Liver (tissue), 3 donors: ENCODE measurements at regions not wholly inside any gene's neighbourhood (a gene's known extent, or its start where the extent isn't known, plus 50 kb on each side); places are given as distances from the start of the nearest gene placed in this dataset.
"Not testable (repeated sequence)": the region's sequence is repeated elsewhere in the genome, so short reads cannot be mapped to it uniquely, and the experiment has no call there.

ENCODE experiments used
- EGR1 ChIP-seq, 2 donors: IDR thresholded peaks; 2 replicates each; pipeline ENCODE4 v1.6.1; 2016 to 2018; ENCODE audit warnings: antibody characterized with exemption in 2 of 2, low read depth in 2 of 2
- JUND ChIP-seq, 2 donors: IDR thresholded peaks; 2 replicates each; pipeline ENCODE4 v1.6.1; 2016; ENCODE audit warnings: antibody characterized with exemption in 2 of 2
- REST ChIP-seq: IDR thresholded peaks from 2 replicates; pipeline ENCODE4 v1.6.1; 2016; ENCODE audit warnings: antibody characterized with exemption, mild to moderate bottlenecking
- SP1 ChIP-seq: IDR thresholded peaks from 2 replicates; pipeline ENCODE4 v1.6.1; 2018; ENCODE audit warnings: antibody characterized with exemption, mild to moderate bottlenecking
- YY1 ChIP-seq: IDR thresholded peaks from 2 replicates; pipeline ENCODE4 v1.6.1; 2016; ENCODE audit warnings: antibody characterized with exemption, mild to moderate bottlenecking
- ZBTB33 ChIP-seq: IDR thresholded peaks from 2 replicates; pipeline ENCODE4 v1.6.1; 2016; ENCODE audit warnings: antibody characterized with exemption
- TF ChIP-seq, protein P1 (sequence below): fragments of 150-350 bp; IDR thresholded peaks from 2 replicates; pipeline ENCODE4 v1.5.1; 2017; ENCODE audit warnings: improper control_type of control experiment, low read depth, low read length; ENCODE audit not compliant: missing input control
- TF ChIP-seq, protein P2 (sequence below): IDR thresholded peaks from 2 replicates; pipeline ENCODE4 v1.6.1; 2016; ENCODE audit warnings: antibody characterized with exemption
- donor health status: healthy.
- donor health status: healthy.

GRCh38 chr21:22023896-22024295 lies 1025.7 kb downstream of the NCAM2 start:
- not testable (repeated sequence) for TF ChIP-seq JUND (IDR thresholded peaks at IDR 0.05); ZBTB33; YY1; REST; EGR1 (IDR thresholded peaks at IDR 0.05; ENCODE audit: low read depth in 2 of 2); SP1
- TF ChIP-seq, protein P1, sequence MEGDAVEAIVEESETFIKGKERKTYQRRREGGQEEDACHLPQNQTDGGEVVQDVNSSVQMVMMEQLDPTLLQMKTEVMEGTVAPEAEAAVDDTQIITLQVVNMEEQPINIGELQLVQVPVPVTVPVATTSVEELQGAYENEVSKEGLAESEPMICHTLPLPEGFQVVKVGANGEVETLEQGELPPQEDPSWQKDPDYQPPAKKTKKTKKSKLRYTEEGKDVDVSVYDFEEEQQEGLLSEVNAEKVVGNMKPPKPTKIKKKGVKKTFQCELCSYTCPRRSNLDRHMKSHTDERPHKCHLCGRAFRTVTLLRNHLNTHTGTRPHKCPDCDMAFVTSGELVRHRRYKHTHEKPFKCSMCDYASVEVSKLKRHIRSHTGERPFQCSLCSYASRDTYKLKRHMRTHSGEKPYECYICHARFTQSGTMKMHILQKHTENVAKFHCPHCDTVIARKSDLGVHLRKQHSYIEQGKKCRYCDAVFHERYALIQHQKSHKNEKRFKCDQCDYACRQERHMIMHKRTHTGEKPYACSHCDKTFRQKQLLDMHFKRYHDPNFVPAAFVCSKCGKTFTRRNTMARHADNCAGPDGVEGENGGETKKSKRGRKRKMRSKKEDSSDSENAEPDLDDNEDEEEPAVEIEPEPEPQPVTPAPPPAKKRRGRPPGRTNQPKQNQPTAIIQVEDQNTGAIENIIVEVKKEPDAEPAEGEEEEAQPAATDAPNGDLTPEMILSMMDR: not testable (repeated sequence)
- TF ChIP-seq, protein P2, sequence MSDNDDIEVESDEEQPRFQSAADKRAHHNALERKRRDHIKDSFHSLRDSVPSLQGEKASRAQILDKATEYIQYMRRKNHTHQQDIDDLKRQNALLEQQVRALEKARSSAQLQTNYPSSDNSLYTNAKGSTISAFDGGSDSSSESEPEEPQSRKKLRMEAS: not testable (repeated sequence)
